GM18505 (cell line): ENCODE measurements at regions not wholly inside any gene's neighbourhood (a gene's known extent, or its start where the extent isn't known, plus 50 kb on each side); places are given as distances from the start of the nearest gene placed in this dataset.

Experiments
- ATAC-seq: cut with Tn5 transposase; IDR thresholded peaks from one replicate; pipeline ENCODE4 v1.9.1; 2021; ENCODE audit not compliant: unreplicated experiment
- POLR2A ChIP-seq: IDR thresholded peaks from 4 replicates; pipeline ENCODE4 v1.6.1; 2011; ENCODE audit warnings: borderline replicate concordance; ENCODE audit not compliant: insufficient read depth, insufficient read length; ENCODE audit errors: extremely low read depth

GRCh38 chr1:81032374-81032773, 768.4 kb upstream of the ADGRL2 start:
- no peak for TF ChIP-seq POLR2A
- ATAC-seq: no peak

- TF ChIP-seq POLR2A: no peak
- ATAC-seq: no peak
Observed at GRCh38 chr1:81030441-81030840, 770.3 kb upstream of the ADGRL2 start.

- ATAC-seq: no peak
Observed at GRCh38 chr1:81029266-81029665, 771.5 kb upstream of the ADGRL2 start.

GRCh38 chr1:81023187-81023724, 777.5 kb upstream of the ADGRL2 start:
- no peak for ATAC-seq
- no peak for TF ChIP-seq POLR2A

More at GRCh38 chr1:81029266-81029665, 771.5 kb upstream of the ADGRL2 start:
- no peak for TF ChIP-seq POLR2A

GRCh38 chr1:81021134-81021533, 779.6 kb upstream of the ADGRL2 start:
- no peak for TF ChIP-seq POLR2A
- ATAC-seq: no peak

GRCh38 chr1:81020506-81020905, 780.2 kb upstream of the ADGRL2 start:
- TF ChIP-seq POLR2A: no peak
- ATAC-seq: no peak

- TF ChIP-seq POLR2A: no peak
- no peak for ATAC-seq
Observed at GRCh38 chr1:81010126-81010525, 790.6 kb upstream of the ADGRL2 start.

- TF ChIP-seq POLR2A: no peak
- no peak for ATAC-seq
Observed at GRCh38 chr1:81008293-81008692, 792.4 kb upstream of the ADGRL2 start.

DNA sequence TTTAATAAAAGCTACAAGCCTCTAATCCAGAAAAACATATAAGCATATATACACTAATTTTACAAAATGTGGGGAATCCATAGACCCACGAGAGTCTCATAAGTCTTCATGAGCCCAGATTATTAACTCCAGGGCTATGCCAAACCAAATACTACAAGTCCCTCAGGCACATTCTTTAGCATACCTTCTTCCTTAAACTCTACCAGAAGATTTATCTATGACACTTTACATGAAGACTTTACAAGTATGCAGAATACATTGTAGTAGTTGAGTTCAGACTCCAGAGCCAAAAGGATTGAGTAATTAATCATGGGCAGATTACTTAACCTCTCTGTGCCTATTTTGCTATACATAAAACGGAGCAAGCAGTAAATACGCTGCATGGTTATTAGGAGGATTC, 793.7 kb upstream of the ADGRL2 start:
- ATAC-seq: no peak
- no peak for TF ChIP-seq POLR2A

- ATAC-seq: no peak
- no peak for TF ChIP-seq POLR2A
Observed at GRCh38 chr1:81006502-81006901, 794.2 kb upstream of the ADGRL2 start.

- no peak for ATAC-seq
- no peak for TF ChIP-seq POLR2A
Observed at GRCh38 chr1:81004011-81004410, 796.7 kb upstream of the ADGRL2 start.

DNA sequence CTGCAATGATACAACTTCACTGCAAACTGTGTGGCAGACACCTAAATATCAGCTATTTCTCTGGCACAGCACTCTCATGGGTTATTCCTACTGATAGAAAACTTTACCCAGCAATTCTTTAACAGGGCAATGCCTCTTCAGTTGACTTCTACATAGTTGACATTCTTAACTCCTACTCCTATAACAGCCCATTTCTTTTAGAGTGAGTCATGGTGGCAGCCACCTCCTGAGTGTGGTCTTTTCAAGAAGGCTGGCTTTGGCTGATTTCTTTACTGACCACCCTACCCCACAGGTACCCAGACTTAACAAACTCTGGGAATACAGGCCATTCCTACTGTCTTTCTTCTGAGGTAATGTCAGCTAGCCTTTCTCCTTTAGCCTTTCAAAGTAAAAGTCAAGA, 805.8 kb upstream of the ADGRL2 start:
- no peak for ATAC-seq
- no peak for TF ChIP-seq POLR2A

DNA sequence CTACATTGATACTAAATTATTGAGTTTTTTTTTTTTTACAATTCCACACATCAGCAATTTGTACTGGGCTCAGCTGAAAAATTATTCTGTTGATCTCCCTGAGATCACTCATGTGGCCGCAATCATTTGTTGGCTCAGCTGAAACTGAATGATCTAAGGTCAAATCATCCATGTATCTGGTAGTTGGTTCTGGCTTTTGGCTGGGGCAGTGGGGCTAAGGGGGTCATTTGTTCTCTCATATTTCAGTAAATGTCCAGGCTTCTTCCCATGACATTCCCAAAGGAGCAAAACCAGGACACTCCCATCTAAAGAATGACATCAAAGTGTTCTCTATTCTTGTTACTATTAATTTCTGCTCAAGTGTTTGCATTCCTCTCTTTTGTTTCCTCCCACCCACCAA, 806.7 kb upstream of the ADGRL2 start:
- ATAC-seq: no peak
- no peak for TF ChIP-seq POLR2A

DNA sequence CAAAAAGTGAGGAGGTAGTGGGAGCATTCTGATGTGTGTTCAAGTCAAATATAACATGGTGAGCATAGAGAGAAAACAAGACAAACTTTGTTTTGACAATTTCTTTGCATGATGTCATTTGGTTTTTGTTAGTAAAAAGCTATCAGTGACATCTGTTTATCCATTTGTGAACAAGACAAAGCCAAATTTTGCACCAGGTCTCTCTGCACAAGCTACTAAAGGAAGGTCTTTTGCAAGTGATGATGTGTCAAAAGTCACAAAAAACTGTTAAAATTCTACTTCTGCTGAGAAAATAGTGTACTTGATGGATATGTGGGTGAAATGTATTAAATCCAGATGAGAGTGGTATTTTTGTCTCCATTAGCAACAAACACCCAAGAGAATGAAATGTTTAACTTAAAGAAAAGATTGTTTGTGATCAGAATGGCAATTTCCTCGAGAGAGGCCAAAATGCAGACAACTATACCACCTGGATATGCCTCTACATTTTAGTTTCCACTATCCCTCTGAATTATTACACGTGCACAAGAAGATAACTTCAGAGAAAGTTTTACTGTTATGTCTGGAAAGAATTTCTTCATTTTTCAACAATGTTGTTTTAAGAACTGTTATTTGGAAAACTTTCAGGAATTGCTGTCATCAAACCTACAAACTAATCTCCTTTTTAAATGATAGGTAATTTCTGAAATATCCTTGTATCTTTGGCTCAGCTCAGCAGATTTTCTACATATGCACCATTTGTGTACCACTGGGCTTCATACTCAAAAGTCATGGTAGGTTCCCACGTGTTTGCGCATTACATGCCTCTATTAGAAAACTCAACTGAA, 807.4 kb upstream of the ADGRL2 start:
- TF ChIP-seq POLR2A: no peak
- no peak for ATAC-seq
